ENCODE measurements at regions not wholly inside any gene's neighbourhood (a gene's known extent, or its start where the extent isn't known, plus 50 kb on each side); places are given as distances from the start of the nearest gene placed in this dataset.

DNA sequence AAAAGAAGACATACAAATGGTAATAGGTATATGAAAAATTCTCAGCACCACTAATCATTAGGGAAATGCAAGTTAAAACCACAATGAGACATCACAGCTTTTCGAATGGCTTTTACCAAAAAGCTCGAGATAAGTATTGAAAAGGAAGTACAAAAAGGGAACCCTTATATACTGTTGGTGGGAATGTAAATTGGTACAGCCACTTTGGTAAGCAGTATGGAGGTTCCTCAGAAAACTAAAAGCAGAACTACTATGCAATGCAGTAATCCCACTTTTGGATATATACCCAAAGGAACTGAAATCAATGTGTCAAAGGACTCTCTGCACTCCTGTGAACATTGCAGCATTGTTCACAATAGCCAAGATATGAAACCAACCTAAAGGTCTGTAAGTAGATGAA lies 107.5 kb upstream of the SPATS2L start:
- TF ChIP-seq, protein P1, sequence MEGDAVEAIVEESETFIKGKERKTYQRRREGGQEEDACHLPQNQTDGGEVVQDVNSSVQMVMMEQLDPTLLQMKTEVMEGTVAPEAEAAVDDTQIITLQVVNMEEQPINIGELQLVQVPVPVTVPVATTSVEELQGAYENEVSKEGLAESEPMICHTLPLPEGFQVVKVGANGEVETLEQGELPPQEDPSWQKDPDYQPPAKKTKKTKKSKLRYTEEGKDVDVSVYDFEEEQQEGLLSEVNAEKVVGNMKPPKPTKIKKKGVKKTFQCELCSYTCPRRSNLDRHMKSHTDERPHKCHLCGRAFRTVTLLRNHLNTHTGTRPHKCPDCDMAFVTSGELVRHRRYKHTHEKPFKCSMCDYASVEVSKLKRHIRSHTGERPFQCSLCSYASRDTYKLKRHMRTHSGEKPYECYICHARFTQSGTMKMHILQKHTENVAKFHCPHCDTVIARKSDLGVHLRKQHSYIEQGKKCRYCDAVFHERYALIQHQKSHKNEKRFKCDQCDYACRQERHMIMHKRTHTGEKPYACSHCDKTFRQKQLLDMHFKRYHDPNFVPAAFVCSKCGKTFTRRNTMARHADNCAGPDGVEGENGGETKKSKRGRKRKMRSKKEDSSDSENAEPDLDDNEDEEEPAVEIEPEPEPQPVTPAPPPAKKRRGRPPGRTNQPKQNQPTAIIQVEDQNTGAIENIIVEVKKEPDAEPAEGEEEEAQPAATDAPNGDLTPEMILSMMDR (conservative IDR thresholded peaks at IDR 0.05 in 1 of 2, IDR thresholded peaks at IDR 0.05 in 1 of 2; ENCODE audit: low read depth in 1 of 2, low read length in 2 of 2) = no peak
- TF ChIP-seq EZH2 (IDR thresholded peaks at IDR 0.05; ENCODE audit: low read length, missing control alignments) = no peak

Measured in fibroblast of lung (primary cell).